ENCODE measurements at regions not wholly inside any gene's neighbourhood (a gene's known extent, or its start where the extent isn't known, plus 50 kb on each side); places are given as distances from the start of the nearest gene placed in this dataset.

GRCh38 chr12:24711056-24712008 is 237.6 kb downstream of the BCAT1 start:
- H2AFZ ChIP-seq (ENCODE audit: low read depth, low read length), result no peak overlapping the region

GRCh38 chr12:24709216-24709615 is 239.7 kb downstream of the BCAT1 start:
- Histone ChIP-seq H3K4me3 (ENCODE audit: low read length) (no peak overlapping the region), H3K27me3 (ENCODE audit: insufficient read depth, low read length) (no peaks in the 10 kb centered on the region), H3K9me3 (ENCODE audit: low read length) (no peaks in the 10 kb centered on the region), H2AFZ (ENCODE audit: low read depth, low read length) (no peak overlapping the region), H3K4me1 (ENCODE audit: insufficient read depth, low read length) (no peaks in the 10 kb centered on the region), H3K36me3 (ENCODE audit: insufficient read depth, low read length) (no peaks in the 10 kb centered on the region)

More at GRCh38 chr12:24711056-24712008, 237.6 kb downstream of the BCAT1 start:
- no peaks in the 10 kb centered on the region for H3K27me3 ChIP-seq (ENCODE audit: insufficient read depth, low read length)
- no peak overlapping the region for H3K4me3 ChIP-seq (ENCODE audit: low read length)
- H3K4me1 ChIP-seq (ENCODE audit: insufficient read depth, low read length), result no peaks in the 10 kb centered on the region
- H3K9me3 ChIP-seq (ENCODE audit: low read length), result no peaks in the 10 kb centered on the region
- no peaks in the 10 kb centered on the region for H3K36me3 ChIP-seq (ENCODE audit: insufficient read depth, low read length)

- no peaks in the 10 kb centered on the region for H3K27me3 ChIP-seq (ENCODE audit: insufficient read depth, low read length)
- H3K9me3 ChIP-seq (ENCODE audit: low read length), result no peaks in the 10 kb centered on the region
- no peak overlapping the region for H2AFZ ChIP-seq (ENCODE audit: low read depth, low read length)
- no peaks in the 10 kb centered on the region for H3K36me3 ChIP-seq (ENCODE audit: insufficient read depth, low read length)
- no peaks in the 10 kb centered on the region for H3K4me1 ChIP-seq (ENCODE audit: insufficient read depth, low read length)
- no peak overlapping the region for H3K4me3 ChIP-seq (ENCODE audit: low read length)
These were observed 240.2 kb downstream of the BCAT1 start for GRCh38 chr12:24708718-24709117.

- Histone ChIP-seq H3K4me3 (ENCODE audit: low read length) (no peak overlapping the region), H3K36me3 (ENCODE audit: insufficient read depth, low read length) (no peaks in the 10 kb centered on the region), H2AFZ (ENCODE audit: low read depth, low read length) (no peak overlapping the region), H3K9me3 (ENCODE audit: low read length) (no peaks in the 10 kb centered on the region), H3K4me1 (ENCODE audit: insufficient read depth, low read length) (no peaks in the 10 kb centered on the region), H3K27me3 (ENCODE audit: insufficient read depth, low read length) (no peaks in the 10 kb centered on the region)
These were observed 240.9 kb downstream of the BCAT1 start for GRCh38 chr12:24708043-24708442.

- Histone ChIP-seq H3K36me3 (ENCODE audit: insufficient read depth, low read length) (no peaks in the 10 kb centered on the region), H3K4me1 (ENCODE audit: insufficient read depth, low read length) (no peaks in the 10 kb centered on the region), H3K27me3 (ENCODE audit: insufficient read depth, low read length) (no peaks in the 10 kb centered on the region), H2AFZ (ENCODE audit: low read depth, low read length) (no peak overlapping the region), H3K4me3 (ENCODE audit: low read length) (no peak overlapping the region), H3K9me3 (ENCODE audit: low read length) (no peaks in the 10 kb centered on the region)
These were observed 241.6 kb downstream of the BCAT1 start for GRCh38 chr12:24707334-24707733.

- no peak overlapping the region for H2AFZ ChIP-seq (ENCODE audit: low read depth, low read length)
- H3K27me3 ChIP-seq (ENCODE audit: insufficient read depth, low read length), result no peaks in the 10 kb centered on the region
- H3K36me3 ChIP-seq (ENCODE audit: insufficient read depth, low read length), result no peaks in the 10 kb centered on the region
- H3K4me1 ChIP-seq (ENCODE audit: insufficient read depth, low read length), result no peaks in the 10 kb centered on the region
- H3K9me3 ChIP-seq (ENCODE audit: low read length), result no peaks in the 10 kb centered on the region
- H3K4me3 ChIP-seq (ENCODE audit: low read length), result no peak overlapping the region
These were observed 243.1 kb downstream of the BCAT1 start for GRCh38 chr12:24705741-24706358.

GRCh38 chr12:24705216-24705615 is 243.7 kb downstream of the BCAT1 start:
- no peaks in the 10 kb centered on the region for H3K9me3 ChIP-seq (ENCODE audit: low read length)
- no peaks in the 10 kb centered on the region for H3K27me3 ChIP-seq (ENCODE audit: insufficient read depth, low read length)
- H3K4me3 ChIP-seq (ENCODE audit: low read length), result no peak overlapping the region
- H3K4me1 ChIP-seq (ENCODE audit: insufficient read depth, low read length), result no peaks in the 10 kb centered on the region
- no peak overlapping the region for H2AFZ ChIP-seq (ENCODE audit: low read depth, low read length)
- H3K36me3 ChIP-seq (ENCODE audit: insufficient read depth, low read length), result no peaks in the 10 kb centered on the region

GRCh38 chr12:24701343-24701742 is 247.6 kb downstream of the BCAT1 start:
- Histone ChIP-seq H3K4me3 (ENCODE audit: low read length) (no peak overlapping the region), H3K4me1 (ENCODE audit: insufficient read depth, low read length) (peaks cover 18% of the 10 kb centered on the region), H3K9me3 (ENCODE audit: low read length) (no peaks in the 10 kb centered on the region), H2AFZ (ENCODE audit: low read depth, low read length) (no peak overlapping the region), H3K36me3 (ENCODE audit: insufficient read depth, low read length) (no peaks in the 10 kb centered on the region), H3K27me3 (ENCODE audit: insufficient read depth, low read length) (no peaks in the 10 kb centered on the region)

GRCh38 chr12:24698972-24699371 is 249.9 kb downstream of the BCAT1 start:
- H2AFZ ChIP-seq (ENCODE audit: low read depth, low read length), result no peak overlapping the region
- no peaks in the 10 kb centered on the region for H3K27me3 ChIP-seq (ENCODE audit: insufficient read depth, low read length)
- H3K4me1 ChIP-seq (ENCODE audit: insufficient read depth, low read length), result peaks cover 18% of the 10 kb centered on the region
- no peaks in the 10 kb centered on the region for H3K9me3 ChIP-seq (ENCODE audit: low read length)
- no peak overlapping the region for H3K4me3 ChIP-seq (ENCODE audit: low read length)
- no peaks in the 10 kb centered on the region for H3K36me3 ChIP-seq (ENCODE audit: insufficient read depth, low read length)

- Histone ChIP-seq H2AFZ (ENCODE audit: low read depth, low read length) (peak overlapping the region; percentile 12), H3K27me3 (ENCODE audit: insufficient read depth, low read length) (no peaks in the 10 kb centered on the region), H3K4me3 (ENCODE audit: low read length) (no peak overlapping the region), H3K9me3 (ENCODE audit: low read length) (no peaks in the 10 kb centered on the region), H3K36me3 (ENCODE audit: insufficient read depth, low read length) (no peaks in the 10 kb centered on the region), H3K4me1 (ENCODE audit: insufficient read depth, low read length) (peaks cover 18% of the 10 kb centered on the region)
These were observed 251.1 kb downstream of the BCAT1 start for GRCh38 chr12:24697769-24698168.

GRCh38 chr12:24697295-24697694 is 251.6 kb downstream of the BCAT1 start:
- H3K4me3 ChIP-seq (ENCODE audit: low read length), result no peak overlapping the region
- no peaks in the 10 kb centered on the region for H3K36me3 ChIP-seq (ENCODE audit: insufficient read depth, low read length)
- no peaks in the 10 kb centered on the region for H3K27me3 ChIP-seq (ENCODE audit: insufficient read depth, low read length)

GRCh38 chr12:24696800-24697199 is 252.1 kb downstream of the BCAT1 start:
- no peaks in the 10 kb centered on the region for H3K36me3 ChIP-seq (ENCODE audit: insufficient read depth, low read length)
- no peaks in the 10 kb centered on the region for H3K27me3 ChIP-seq (ENCODE audit: insufficient read depth, low read length)
- H3K4me1 ChIP-seq (ENCODE audit: insufficient read depth, low read length), result peaks cover 18% of the 10 kb centered on the region
- no peak overlapping the region for H3K4me3 ChIP-seq (ENCODE audit: low read length)
- H2AFZ ChIP-seq (ENCODE audit: low read depth, low read length), result peak overlapping the region; percentile 12
- no peaks in the 10 kb centered on the region for H3K9me3 ChIP-seq (ENCODE audit: low read length)

More at GRCh38 chr12:24697295-24697694, 251.6 kb downstream of the BCAT1 start:
- peaks cover 18% of the 10 kb centered on the region for H3K4me1 ChIP-seq (ENCODE audit: insufficient read depth, low read length)
- no peaks in the 10 kb centered on the region for H3K9me3 ChIP-seq (ENCODE audit: low read length)
- peak overlapping the region; percentile 12 for H2AFZ ChIP-seq (ENCODE audit: low read depth, low read length)

GRCh38 chr12:24695657-24696329 is 253.1 kb downstream of the BCAT1 start:
- no peaks in the 10 kb centered on the region for H3K27me3 ChIP-seq (ENCODE audit: insufficient read depth, low read length)
- H3K4me3 ChIP-seq (ENCODE audit: low read length), result no peak overlapping the region
- H3K4me1 ChIP-seq (ENCODE audit: insufficient read depth, low read length), result peaks cover 18% of the 10 kb centered on the region
- H3K36me3 ChIP-seq (ENCODE audit: insufficient read depth, low read length), result no peaks in the 10 kb centered on the region
- H2AFZ ChIP-seq (ENCODE audit: low read depth, low read length), result no peak overlapping the region
- peaks cover 5% of the 10 kb centered on the region for H3K9me3 ChIP-seq (ENCODE audit: low read length)
